Prostate gland (tissue), 2 donors: ENCODE measurements at regions not wholly inside any gene's neighbourhood (a gene's known extent, or its start where the extent isn't known, plus 50 kb on each side); places are given as distances from the start of the nearest gene placed in this dataset.

Experiments
- POLR2AphosphoS5 ChIP-seq: sonication (generic); formaldehyde crosslinking; IDR thresholded peaks from one replicate; pipeline ENCODE4 v1.6.1; 2017; ENCODE audit warnings: antibody characterized with exemption
- TF ChIP-seq, protein P1 (sequence below), 4 experiments: fragments of 200-600 bp in 2 of 4; fragments of 450-650 bp in 2 of 4; sonication (generic) in 2 of 4; IDR thresholded peaks; 1 replicate in 3 of 4; 2 replicates in 1 of 4; pipeline ENCODE4 v1.5.1; 2016 to 2019; ENCODE audit warnings: antibody characterized with exemption in 4 of 4, mild to moderate bottlenecking in 2 of 4, moderate library complexity in 2 of 4

DNA sequence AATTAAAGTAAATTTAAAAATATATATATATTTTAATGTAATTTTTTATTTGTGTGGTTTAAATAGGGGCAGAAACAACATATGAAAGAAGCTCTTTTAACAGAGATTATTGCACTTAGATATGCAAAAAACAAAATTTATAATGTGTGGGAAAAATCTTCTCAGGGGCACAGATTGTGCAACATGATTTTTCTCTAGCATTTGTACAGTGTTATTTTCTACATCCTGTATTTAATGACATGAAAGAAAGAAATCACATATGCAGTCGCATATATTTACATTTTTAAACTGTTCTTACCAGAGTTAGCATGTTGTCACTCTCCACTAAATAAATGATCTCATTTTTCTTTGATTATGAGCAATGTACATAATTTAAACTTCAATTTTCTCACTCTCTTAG is 265.3 kb upstream of the CTNND2 start:
- TF ChIP-seq, protein P1, sequence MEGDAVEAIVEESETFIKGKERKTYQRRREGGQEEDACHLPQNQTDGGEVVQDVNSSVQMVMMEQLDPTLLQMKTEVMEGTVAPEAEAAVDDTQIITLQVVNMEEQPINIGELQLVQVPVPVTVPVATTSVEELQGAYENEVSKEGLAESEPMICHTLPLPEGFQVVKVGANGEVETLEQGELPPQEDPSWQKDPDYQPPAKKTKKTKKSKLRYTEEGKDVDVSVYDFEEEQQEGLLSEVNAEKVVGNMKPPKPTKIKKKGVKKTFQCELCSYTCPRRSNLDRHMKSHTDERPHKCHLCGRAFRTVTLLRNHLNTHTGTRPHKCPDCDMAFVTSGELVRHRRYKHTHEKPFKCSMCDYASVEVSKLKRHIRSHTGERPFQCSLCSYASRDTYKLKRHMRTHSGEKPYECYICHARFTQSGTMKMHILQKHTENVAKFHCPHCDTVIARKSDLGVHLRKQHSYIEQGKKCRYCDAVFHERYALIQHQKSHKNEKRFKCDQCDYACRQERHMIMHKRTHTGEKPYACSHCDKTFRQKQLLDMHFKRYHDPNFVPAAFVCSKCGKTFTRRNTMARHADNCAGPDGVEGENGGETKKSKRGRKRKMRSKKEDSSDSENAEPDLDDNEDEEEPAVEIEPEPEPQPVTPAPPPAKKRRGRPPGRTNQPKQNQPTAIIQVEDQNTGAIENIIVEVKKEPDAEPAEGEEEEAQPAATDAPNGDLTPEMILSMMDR (IDR thresholded peaks at IDR 0.05): no peak
- no peak for TF ChIP-seq POLR2AphosphoS5
